Hepatocyte (in vitro differentiated cells): ENCODE measurements at regions not wholly inside any gene's neighbourhood (a gene's known extent, or its start where the extent isn't known, plus 50 kb on each side); places are given as distances from the start of the nearest gene placed in this dataset.

Experiments
- DNase-seq: peaks from one replicate; pipeline ENCODE4 v3.0.0-alpha.2; 2016; ENCODE audit warnings: low spot score
- H2AFZ ChIP-seq: fragments of 200-600 bp; sonication (generic); 2 replicates; pipeline ENCODE4 v1.6.0; 2016; ENCODE audit warnings: antibody characterized with exemption, mild to moderate bottlenecking
- H3K27ac ChIP-seq: fragments of 200-600 bp; sonication (generic); 2 replicates; pipeline ENCODE4 v1.5.1; 2016; ENCODE audit warnings: mild to moderate bottlenecking
- H3K27me3 ChIP-seq: fragments of 200-600 bp; sonication (generic); 2 replicates; pipeline ENCODE4 v1.6.1; 2016
- H3K36me3 ChIP-seq: fragments of 200-600 bp; sonication (generic); replicated peaks from 2 replicates; pipeline ENCODE4 v1.5.1; 2016; ENCODE audit warnings: low read depth; ENCODE audit not compliant: insufficient read depth
- H3K4me1 ChIP-seq: fragments of 200-600 bp; sonication (generic); 2 replicates; pipeline ENCODE4 v1.5.1; 2016; ENCODE audit warnings: mild to moderate bottlenecking, moderate library complexity; ENCODE audit not compliant: insufficient read depth
- H3K4me2 ChIP-seq: fragments of 200-600 bp; sonication (generic); 2 replicates; pipeline ENCODE4 v1.6.0; 2016
- H3K4me3 ChIP-seq: fragments of 200-600 bp; sonication (generic); 2 replicates; pipeline ENCODE4 v1.5.1; 2016; ENCODE audit warnings: mild to moderate bottlenecking
- H3K79me2 ChIP-seq: fragments of 200-600 bp; sonication (generic); 2 replicates; pipeline ENCODE4 v1.6.0; 2017; ENCODE audit warnings: mild to moderate bottlenecking
- H3K9me2 ChIP-seq: fragments of 200-600 bp; sonication (generic); replicated peaks from 2 replicates; pipeline ENCODE4 v1.6.0; 2017; ENCODE audit warnings: mild to moderate bottlenecking; ENCODE audit not compliant: insufficient read depth
- H3K9me3 ChIP-seq: fragments of 200-600 bp; sonication (generic); 2 replicates; pipeline ENCODE4 v1.5.1; 2016; ENCODE audit warnings: low read depth, mild to moderate bottlenecking
- H4K20me1 ChIP-seq: fragments of 200-600 bp; sonication (generic); 2 replicates; pipeline ENCODE4 v1.6.0; 2016; ENCODE audit warnings: mild to moderate bottlenecking; ENCODE audit not compliant: insufficient read depth, poor library complexity, severe bottlenecking
- CTCF ChIP-seq: fragments of 200-600 bp; sonication (generic); IDR thresholded peaks from 2 replicates; pipeline ENCODE4 v1.5.1; 2016; ENCODE audit warnings: antibody characterized with exemption, mild to moderate bottlenecking; ENCODE audit not compliant: poor library complexity
- EZH2 ChIP-seq: fragments of 200-600 bp; sonication (generic); IDR thresholded peaks from 2 replicates; pipeline ENCODE4 v1.6.1; 2016; ENCODE audit warnings: antibody characterized with exemption, mild to moderate bottlenecking, borderline replicate concordance
- EZH2phosphoT487 ChIP-seq: fragments of 200-600 bp; sonication (generic); IDR thresholded peaks from one replicate; pipeline ENCODE4 v1.6.1; 2018; ENCODE audit warnings: antibody characterized with exemption, mild to moderate bottlenecking, low read depth, moderate library complexity; ENCODE audit not compliant: unreplicated experiment, severe bottlenecking
- WGBS: methylation state at CpG from one replicate; pipeline ENCODE4 v1.1.6; 2016; ENCODE audit warnings: low lambda C conversion rate; ENCODE audit errors: missing lambda C conversion rate; 5-methylcytosine and 5-hydroxymethylcytosine counted together

DNA sequence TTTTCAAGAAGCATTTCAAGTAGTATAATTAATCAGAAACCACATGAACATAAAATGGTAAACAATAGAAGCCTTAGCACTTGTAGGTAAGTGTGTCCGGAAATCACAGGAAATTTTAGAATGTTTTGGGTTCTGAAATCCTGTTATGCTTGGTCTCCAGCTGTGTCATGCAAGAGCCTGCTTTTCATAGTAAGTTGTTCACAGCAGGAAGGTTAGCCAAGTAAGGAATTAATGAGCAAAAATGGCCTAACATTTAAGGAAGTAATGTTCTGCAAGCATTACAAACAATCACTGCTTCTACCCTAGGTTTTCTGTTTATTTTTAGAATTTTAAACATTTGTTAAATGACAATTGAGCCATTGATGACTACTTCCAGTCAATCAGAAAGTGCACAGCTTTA lies 669.5 kb downstream of the SLCO4C1 start:
- Histone ChIP-seq H3K27me3 (no peaks in the 10 kb centered on the region), H3K4me2 (no peak overlapping the region), H3K36me3 (no peaks in the 10 kb centered on the region), H3K9me2 (no peaks in the 10 kb centered on the region), H2AFZ (no peak overlapping the region), H4K20me1 (no peaks in the 10 kb centered on the region), H3K4me3 (no peak overlapping the region), H3K9me3 (no peaks in the 10 kb centered on the region), H3K27ac (no peak overlapping the region), H3K4me1 (no peaks in the 10 kb centered on the region), H3K79me2 (no peaks in the 10 kb centered on the region)
- TF ChIP-seq CTCF (no peak), EZH2 (no peak), EZH2phosphoT487 (no peak)
- no peak for DNase-seq
- WGBS, result 65% methylated on average over 1 of the region's 1 CpG

DNA sequence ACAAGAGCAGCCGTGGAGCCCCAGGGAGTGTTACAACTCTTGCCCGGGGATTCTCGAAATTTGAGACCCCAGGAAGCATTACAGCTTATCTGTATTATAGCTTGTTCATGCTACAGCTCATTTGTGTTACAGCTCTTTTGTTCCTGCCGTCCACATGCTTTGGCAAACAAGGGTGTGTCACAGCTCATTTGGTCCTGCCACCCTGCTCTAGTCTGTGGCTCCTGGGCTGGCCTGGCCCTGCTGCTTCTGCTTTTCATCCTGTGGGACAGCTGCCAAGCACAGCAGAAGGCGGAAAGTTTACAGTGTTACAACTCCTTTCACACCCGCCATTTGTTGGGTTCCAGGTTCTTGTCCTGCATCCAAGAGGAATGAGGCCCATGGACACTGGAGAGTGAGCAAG lies 685.0 kb downstream of the SLCO4C1 start:
- no peaks in the 10 kb centered on the region for H3K79me2 ChIP-seq
- H4K20me1 ChIP-seq, result no peaks in the 10 kb centered on the region
- H3K9me3 ChIP-seq, result no peaks in the 10 kb centered on the region
- WGBS, result 61% methylated on average over 6 of the region's 6 CpGs
- TF ChIP-seq CTCF, result no peak
- TF ChIP-seq EZH2, result no peak
- no peak for TF ChIP-seq EZH2phosphoT487
- H2AFZ ChIP-seq, result no peak overlapping the region
- no peak overlapping the region for H3K4me3 ChIP-seq
- DNase-seq, result peak; percentile 5
- no peaks in the 10 kb centered on the region for H3K9me2 ChIP-seq
- no peaks in the 10 kb centered on the region for H3K27me3 ChIP-seq
- no peak overlapping the region for H3K4me2 ChIP-seq
- no peak overlapping the region for H3K27ac ChIP-seq
- H3K4me1 ChIP-seq, result no peaks in the 10 kb centered on the region
- H3K36me3 ChIP-seq, result no peaks in the 10 kb centered on the region

DNA sequence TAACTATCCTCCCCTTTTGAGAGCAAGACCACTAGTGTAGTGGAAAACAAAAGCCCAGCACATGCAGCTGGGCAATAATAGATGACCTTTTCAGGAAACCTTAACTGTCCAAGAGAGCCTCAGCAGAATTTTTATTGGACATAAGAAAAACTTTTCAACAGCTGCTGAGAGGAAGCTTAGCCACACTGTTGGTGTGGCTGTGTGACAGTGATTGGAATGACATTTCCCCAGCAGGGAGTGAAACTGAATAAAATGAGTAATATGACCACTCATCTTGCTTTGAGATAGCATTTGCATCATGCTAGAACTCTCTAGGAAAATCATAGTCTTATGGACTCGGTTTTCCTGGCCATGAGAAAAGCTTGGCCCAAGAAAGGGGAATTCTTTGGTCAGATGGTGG lies 687.8 kb downstream of the SLCO4C1 start:
- no peak overlapping the region for H3K4me3 ChIP-seq
- no peaks in the 10 kb centered on the region for H3K36me3 ChIP-seq
- no peaks in the 10 kb centered on the region for H3K27me3 ChIP-seq
- no peak overlapping the region for H3K27ac ChIP-seq
- H3K4me1 ChIP-seq, result no peaks in the 10 kb centered on the region
- H2AFZ ChIP-seq, result no peak overlapping the region
- H3K9me2 ChIP-seq, result no peaks in the 10 kb centered on the region
- no peak for DNase-seq
- no peak overlapping the region for H3K4me2 ChIP-seq
- no peaks in the 10 kb centered on the region for H3K79me2 ChIP-seq
- H4K20me1 ChIP-seq, result no peaks in the 10 kb centered on the region
- 75% methylated on average over 1 of the region's 1 CpG for WGBS
- TF ChIP-seq EZH2phosphoT487 (no peak), EZH2 (no peak), CTCF (no peak)
- H3K9me3 ChIP-seq, result no peaks in the 10 kb centered on the region

DNA sequence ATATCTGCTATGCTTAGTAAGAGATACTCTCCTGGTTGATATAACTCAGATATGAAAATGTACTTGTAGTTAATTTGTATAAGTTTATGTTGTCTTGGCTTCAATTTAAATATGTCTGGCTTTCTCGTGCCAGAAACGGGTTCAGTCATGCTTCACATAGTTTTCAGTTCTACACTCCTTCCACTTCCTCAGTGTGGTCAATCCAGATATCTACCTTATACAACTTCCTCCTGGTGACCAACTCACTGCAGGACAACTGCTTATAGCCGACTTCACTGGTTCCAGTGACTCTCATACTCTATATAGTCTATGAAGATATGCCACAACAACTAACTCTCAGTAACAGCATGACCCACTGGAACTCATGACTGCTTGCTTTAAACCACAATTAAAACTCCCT lies 690.4 kb downstream of the SLCO4C1 start:
- TF ChIP-seq CTCF, result no peak
- TF ChIP-seq EZH2phosphoT487, result no peak
- no peak for TF ChIP-seq EZH2
- Histone ChIP-seq H3K27ac (no peak overlapping the region), H3K79me2 (no peaks in the 10 kb centered on the region), H2AFZ (no peak overlapping the region), H3K4me1 (no peaks in the 10 kb centered on the region), H3K27me3 (no peaks in the 10 kb centered on the region), H3K36me3 (no peaks in the 10 kb centered on the region), H3K9me2 (no peaks in the 10 kb centered on the region), H3K4me3 (no peak overlapping the region), H4K20me1 (no peaks in the 10 kb centered on the region), H3K4me2 (no peak overlapping the region), H3K9me3 (no peaks in the 10 kb centered on the region)
- WGBS, result 78% methylated on average over 3 of the region's 3 CpGs
- no peak for DNase-seq
